GM21447 (cell line): ENCODE measurements at regions not wholly inside any gene's neighbourhood (a gene's known extent, or its start where the extent isn't known, plus 50 kb on each side); places are given as distances from the start of the nearest gene placed in this dataset.

Experiments
- ATAC-seq: cut with Tn5 transposase; IDR thresholded peaks from one replicate; pipeline ENCODE4 v1.9.1; 2021; ENCODE audit not compliant: unreplicated experiment

DNA sequence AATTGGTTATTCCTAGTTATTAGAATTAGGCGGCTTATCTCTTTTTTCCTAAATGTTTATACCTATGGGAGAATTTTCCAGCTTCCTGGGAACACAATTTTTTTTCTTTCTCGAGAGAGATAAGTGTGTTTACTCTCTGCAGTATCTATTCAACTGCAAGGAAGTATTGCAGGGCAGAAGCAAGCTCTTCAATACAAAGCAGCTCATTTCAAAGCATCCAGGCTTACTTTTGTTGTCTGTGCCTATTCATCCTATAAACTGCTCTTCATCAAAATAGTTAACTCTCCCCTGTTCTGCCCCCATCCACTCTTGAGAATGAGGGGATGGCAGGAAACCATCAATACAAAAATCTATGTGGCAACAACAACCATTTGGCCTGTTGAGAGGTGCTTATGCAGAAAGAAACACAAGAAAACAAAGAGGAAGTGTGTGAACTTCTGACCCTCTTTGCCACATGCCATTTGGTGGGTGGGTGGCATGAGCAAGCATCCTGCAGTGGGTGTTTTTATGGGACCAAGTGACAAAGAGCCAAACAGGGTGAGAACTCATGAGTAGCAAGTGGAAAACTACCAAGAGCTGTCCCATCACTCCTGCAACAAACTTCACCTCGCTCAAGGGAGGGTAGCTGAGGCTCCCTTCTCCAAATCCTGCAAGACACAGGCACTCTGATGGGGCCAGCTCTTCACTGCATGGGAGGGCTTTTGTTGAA is 50.6 kb upstream of the MRPS6 start:
- no peak for ATAC-seq

DNA sequence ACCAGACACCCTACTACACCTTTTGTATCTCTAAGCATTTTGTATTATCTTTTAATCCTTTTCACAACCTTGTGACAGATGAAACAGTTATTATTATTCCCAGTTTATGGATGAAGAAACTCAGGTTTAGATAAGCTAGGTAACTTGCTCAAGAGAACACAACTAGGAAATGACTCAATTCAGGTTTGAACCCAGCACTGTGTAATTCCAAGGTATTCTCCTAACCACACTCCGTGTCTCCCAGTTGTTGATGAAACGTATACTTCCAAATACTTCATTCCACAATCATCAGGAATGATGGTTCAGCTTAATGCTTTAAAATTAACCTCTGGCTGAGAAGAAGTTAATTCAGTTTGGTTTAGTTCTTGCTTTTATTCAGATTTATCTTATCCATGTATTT is 51.7 kb upstream of the MRPS6 start:
- no peak for ATAC-seq

DNA sequence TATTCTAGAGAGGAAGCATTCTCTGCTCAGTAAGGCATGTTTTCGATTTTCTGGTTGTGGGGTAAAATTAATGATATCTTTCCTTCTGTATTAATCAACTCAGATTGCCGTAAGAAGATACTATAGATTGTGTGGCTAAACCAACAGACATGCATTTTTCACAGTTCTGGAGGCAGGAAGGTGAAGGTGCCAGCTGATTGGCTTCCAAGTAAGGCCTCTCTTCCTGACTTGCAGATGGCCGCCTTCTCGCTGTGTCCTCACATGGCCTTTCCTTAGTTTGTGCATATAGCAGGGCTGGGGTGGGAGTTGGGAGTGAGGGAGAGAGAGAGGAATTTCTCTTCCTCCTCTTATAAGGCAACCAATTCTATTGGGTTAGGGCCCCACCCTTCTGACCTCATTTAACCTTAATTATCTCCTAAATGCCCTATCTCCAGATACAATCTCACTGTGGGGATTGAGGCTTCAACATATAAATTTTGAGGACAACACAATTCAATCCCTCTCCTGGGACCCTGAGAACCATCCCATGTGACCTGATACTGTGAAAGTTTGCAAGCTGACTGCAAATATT is 52.3 kb upstream of the MRPS6 start:
- ATAC-seq, result no peak

DNA sequence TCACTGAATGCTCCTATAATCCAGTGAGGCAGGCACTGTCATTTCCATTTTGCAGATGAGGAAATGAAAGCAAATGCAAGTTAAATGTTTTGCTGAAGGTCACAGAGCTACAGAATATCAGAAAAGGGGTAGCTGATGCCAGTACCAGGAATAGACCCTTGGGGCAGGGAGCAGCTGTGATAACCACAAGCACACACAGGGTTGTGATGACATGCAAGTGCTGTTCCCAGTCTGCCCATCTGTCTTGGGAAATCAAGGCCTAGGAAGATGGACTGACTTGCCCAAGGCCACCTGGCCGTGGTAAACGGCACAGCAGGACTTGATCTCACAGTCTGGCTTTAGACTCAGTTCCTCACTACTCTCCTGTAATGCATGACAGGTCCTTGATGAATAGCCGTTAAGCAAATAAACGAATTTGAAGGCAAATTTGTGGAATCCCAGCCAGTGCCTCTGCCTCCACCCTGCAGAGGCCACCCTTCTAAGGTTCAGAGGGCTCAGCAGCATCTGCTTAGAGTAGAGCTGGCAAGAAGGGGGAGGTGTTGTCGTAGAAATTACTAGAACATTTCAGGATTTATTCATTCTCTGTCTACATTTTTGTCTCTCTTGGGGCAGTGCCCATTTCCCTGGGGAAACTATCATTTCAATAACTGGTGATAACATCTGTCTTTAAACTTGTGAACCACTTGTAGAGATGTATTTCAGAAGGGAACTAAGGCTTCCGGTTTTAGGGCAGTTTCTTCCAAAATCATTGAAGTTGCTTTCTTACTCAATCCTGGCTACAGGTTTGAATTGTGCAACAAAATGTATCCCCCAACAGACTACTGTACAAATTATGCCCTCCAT is 53.2 kb upstream of the MRPS6 start:
- ATAC-seq, result peak; percentile 43

DNA sequence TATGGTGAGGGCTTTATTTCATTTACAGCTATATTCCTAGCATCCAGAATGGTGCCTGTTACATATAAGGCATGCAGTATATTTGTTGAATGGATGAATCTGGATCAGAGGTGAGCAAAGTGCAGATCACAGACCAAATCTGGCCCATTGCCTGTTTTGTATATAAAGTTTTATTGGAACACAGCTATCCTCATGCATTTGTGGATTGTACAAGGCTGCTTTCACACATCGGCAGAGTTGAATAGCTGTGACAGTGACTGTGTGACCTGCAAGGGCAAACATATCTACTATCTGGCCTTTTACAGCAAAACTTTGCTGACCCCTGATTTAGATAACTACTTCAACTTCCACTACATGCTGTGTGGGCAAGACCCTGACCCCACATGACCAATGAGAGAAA is 54.0 kb upstream of the MRPS6 start:
- ATAC-seq, result no peak

DNA sequence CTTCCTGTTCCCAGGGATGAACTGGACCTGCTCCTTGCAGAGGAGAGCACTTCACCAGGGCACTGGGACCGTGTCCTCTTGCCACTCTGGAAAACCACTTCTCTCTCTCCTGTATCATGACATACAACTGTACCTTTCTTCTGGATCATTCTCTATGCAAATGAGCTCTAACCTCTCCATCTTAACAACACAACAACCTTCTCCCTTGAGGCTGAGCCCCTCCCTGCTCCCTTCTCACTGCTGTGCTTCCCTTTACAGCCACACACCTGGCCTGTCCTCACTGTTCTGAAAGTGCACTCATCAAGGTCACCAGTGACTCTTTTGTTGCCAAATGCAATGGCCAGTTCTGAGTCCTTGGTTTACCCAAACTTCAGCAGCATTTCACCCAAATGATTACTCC is 54.5 kb upstream of the MRPS6 start:
- ATAC-seq, result peak; percentile 32

DNA sequence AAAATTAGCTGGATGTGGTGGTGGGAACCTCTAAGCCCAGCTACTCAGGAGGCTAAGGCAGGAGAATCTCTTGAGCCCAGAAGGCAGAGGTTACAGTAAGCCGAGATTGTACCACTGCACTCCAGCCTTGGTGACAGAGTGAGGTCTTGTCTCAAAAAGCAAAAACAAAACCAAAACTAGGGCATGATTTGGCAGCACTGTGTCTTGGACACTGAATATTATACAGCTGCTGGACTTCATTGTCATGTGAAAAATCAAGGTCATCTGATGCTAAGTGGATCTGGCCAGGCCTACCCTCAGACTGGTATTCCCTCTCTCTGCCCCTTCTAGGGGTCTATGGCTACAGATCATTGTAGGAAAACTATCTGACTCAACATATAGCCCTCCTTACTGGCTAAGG is 55.2 kb upstream of the MRPS6 start:
- no peak for ATAC-seq

DNA sequence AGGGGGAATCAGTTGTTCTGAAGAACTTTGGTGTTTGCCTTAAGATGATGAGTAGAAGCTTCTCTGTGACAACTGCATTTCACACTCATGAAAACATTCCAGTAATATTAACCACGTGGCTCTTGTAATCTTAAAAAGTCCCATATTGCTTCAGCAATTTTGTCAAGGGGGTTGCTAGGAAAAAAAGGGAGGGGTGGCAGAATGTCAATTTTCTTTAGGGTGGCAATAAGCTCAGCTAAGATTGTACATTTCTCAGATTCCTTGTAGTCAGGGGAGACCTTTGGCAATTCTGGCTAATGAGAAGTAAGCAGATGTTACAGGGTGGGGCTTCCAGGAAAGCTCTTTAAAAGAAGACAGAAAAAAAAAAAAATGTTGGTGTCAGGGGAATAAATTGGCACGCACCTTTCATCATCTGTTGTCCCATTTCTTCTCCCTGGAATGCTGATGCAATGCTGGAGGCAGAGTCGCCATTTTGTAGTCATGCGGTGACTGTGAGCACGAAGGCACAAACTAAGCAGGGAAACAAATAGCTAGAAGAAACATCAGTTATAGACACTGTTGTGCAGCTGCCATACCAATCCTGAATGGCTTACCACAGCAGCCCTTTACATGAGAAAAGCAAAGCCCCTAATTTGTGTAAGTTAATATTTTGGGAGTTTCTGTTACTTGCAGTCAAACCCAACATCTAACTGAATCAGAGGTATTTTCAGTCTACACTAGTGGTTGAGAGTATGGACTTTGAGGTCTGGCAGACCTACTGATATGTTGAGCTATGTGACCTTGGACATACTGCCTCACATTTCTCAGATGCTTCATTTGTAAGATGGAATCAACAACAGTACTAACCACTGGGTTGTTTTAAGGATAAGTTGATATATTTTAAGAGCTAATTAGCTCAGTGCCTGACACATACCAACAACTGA is 56.1 kb upstream of the MRPS6 start:
- ATAC-seq, result peak; percentile 26

DNA sequence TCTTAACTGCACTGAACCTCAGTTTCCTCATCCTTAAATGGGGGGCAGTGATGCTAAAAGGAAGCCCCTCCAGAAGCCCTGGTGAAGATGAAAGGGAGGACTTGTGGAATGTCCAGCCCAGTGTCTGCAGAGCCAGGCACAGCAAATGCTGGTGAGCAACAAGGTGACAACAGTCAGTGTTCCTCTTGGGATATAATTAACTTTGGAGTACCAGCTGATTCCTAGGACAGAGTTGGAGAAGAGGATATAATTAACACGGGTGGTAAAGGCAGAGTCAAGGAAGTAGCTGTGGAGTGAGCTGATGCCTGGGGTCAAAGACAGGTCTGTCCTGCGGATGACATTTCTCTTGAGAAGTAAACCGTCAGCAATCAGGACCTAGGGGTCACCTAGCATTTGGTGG is 60.7 kb upstream of the MRPS6 start:
- no peak for ATAC-seq

DNA sequence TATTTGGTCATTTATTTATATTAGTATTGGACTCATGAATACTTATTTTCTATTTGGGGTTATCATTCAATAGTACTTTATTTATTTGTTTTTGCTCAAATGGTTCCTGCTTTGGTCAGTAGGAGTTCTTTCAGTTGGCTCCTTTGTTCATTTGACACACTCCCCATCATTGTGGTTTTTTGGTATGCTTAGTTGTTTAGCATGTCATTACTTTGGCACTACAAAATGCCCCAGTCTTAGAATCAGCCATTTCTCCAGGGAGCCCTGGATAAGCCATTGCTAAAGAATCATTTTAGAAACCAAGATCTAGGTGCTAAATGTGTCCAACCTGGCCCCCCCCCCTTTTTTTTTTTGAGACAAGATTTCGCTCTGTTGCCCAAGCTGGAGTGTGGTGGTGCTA is 61.7 kb upstream of the MRPS6 start:
- ATAC-seq, result no peak

DNA sequence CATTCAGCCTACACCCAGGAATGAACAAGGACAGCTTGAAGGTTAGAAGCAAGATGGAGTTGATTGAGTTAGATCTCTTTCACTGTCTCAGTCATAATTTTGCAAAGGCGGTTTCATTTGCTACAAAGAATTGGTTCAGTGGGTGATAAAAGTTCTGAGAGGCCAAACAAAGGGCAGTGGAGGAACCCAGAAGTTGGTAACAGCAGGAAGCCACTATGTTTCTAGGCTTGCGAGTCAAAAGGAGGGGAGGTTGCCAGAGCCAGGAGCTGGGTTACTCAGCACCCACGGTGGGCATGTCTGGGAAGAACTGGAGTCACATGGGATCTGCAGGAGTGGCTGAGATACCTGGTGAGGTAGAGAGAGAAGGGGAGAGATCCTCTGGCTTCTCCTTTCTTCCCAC is 64.2 kb upstream of the MRPS6 start:
- ATAC-seq, result no peak

DNA sequence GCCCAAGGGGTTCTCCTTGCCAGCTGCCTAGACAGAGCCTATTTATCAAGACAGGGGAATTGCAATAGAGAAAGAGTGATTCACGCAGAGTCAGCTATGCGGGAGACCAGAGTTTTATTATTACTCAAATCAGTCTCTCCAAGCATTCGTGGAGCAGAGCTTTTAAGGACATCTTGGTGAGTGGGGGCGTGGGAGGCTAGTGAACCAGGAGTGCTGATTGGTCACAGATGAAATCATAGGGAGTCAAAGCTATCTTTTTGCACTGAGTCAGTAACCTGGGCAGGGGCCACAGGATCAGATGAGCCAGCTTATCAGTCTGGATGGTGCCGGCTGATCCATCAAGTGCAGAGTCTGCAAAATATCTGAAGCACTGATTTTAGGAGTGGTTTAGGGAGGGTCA is 64.8 kb upstream of the MRPS6 start:
- no peak for ATAC-seq

DNA sequence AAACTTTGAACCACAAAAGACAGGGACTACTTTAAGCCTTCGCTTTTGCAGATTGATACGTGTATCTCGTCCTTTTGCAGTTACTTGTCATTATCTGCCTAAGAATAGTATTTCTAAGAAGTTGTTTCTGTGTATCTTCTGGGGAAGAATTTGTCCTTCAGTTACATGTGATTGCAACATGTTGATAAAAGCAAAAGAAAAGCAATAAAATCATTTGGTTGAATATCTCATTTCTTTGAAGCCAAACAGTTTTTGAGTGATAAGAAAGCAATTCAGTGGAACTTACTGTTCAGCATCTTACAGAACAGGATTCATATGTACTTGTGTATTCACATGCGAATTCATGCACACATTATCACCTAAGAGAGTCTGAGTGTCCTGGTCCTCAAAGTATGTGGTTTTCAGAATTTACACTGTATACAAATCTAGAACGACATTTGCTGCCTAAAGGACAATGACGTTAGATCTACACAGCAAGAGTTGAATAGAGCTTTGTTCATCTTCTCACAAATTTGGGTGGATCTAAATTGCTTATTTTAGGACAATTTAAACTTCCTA is 66.7 kb upstream of the MRPS6 start:
- ATAC-seq, result no peak

DNA sequence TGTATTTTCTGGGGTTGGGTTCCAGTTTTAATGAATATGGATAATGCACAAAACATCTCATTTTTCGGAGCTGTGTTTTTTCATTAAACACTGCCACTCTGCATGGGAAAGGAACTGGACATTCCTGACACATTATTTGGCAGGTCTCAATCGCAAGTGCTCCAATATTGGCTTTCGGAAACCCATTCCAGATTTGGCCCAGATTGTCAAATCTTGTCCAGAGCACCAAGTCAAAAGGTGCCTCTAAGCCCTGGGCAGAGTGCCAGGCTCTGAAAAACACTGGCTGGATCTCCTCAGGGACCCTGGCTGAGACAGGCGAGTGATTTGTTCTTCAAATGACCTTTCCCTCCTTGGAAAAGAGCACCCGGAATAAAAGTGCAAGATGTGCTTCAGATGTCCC is 68.4 kb upstream of the MRPS6 start:
- no peak for ATAC-seq

DNA sequence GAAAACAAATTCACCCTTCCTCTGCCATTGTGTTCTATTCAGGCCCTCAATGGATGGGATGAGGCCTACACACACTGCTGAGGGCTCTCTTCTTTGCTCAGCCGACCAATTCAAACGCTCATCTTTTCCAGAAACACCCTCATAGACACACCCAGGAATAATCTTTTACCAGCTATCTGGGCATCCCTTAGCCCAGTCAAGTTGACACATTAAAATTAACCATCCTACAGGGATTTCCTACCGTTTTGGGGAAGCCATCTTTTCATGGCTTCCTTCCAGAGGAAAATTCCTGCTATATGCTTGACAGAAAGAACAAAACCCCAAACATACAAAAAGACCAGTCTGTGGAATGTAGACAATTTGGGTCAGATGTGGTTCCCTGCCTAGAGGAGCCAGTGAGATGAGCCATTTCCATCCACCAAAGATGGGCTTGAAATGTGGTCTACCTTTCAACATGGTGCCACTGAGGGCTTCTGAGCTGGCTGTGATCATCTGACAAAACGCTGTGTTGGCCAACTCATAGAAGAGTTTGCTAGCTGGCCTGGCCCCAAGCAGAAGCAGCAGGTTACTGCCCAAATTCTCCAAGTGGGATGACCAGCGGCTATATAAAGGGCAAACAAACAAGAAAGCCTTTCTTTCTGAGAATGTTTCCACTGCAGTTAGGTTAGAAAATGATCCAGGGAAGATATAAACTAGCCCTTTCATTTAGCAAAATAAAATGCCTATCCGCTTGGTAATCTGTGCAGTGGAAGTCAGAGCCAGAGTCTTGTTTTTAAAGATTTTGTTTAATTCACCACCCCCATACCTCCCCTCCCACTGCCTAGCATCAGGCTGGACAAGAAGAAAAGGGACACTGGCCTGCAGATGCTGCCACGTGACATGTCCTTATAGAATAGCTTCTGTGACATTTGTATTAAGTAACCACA is 69.1 kb upstream of the MRPS6 start:
- no peak for ATAC-seq

DNA sequence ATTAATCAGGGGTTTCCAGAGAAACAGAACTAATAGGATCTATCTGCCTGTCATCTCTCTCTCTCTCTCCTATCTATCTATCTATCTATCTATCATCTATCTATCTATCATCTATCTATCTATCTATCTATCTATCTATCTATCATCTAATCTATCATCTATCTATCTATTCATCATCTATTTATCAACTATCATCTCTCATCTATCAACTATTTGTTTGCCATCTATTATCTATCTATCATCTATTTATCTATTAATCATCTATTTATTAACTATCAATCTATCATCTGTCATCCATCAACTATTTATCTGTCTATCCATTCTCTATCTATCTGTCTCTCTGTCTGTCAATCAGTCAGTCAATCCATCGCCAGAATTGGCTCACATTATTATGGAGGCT is 70.0 kb upstream of the MRPS6 start:
- ATAC-seq, result no peak

DNA sequence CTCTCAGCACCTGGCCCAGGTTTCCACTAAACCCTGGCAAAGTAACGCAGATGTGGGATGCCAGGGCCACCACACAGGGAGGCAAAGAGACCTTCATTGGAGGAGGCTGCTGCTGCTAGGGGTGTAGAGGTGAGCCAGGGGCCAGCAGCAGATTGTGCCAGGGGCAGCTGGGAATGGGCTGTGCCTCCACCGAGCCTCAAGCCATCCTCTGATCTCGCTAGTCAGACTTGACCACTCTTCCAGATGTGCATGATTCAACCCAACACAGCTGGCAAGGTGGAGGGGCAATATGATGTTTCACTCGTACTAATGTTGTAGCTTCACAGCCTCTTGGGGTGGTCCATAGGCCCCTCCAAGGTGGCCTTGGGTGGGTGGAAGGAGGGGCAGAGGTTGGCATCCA is 73.0 kb upstream of the MRPS6 start:
- no peak for ATAC-seq

DNA sequence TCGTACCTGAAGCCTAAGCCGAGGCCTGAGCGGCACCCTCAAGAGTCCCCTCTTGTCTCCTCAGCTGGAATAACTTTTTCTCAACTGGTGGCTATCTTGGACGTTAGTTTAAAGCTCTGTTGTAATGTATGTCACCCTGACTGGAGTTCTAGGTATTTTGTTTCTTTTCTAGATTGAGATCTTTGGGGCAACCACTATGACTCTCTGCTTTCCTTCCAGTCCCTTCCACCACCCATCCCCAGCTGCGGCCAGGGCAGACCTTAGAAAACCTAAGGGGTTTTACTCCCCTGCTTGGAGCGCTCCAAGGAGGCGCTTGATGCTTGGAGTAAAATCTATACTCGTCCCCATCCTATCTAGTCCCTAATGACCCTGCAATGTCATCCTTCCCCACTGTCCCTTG is 74.6 kb upstream of the MRPS6 start:
- ATAC-seq, result no peak

DNA sequence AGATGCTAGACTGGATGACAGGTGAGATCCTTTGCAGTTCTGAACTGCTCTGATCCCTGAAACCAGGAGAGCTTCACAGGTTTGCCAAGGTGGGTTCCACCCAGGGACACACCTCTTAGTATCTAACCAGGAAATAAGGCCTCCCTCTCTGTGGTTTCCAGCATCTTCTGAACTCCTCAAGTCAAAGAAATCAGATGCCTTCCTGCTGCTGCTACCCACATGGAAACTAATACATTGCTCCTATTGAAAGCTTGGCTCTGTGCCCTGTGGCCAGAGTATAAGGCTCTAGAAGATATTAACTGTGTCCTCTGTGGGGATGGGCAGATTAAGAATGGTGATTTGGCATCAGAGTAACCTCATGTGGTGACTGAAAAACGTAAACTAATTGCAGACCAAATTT is 75.0 kb upstream of the MRPS6 start:
- ATAC-seq, result no peak

DNA sequence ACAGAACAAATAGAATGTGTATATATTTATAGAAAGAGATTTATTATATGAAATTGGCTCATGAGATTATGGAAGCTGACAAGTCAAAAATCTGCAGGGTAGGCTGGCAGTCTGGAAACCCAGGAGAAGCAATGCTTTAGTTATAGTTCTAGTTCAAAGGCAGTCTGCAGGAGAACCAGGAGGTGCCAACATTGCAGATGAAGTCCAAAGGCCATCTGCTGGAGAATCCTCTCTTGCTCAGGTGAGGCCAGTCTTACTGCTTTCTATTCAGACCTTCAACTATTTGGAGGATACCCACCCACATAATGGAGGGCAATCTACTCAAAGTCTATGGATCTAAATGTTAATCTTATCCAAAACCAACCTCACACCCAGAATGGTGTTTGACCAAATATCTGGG is 75.9 kb upstream of the MRPS6 start:
- ATAC-seq, result no peak
